ENCODE measurements at regions not wholly inside any gene's neighbourhood (a gene's known extent, or its start where the extent isn't known, plus 50 kb on each side); places are given as distances from the start of the nearest gene placed in this dataset.

GRCh38 chr1:60988891-60989290 lies 93.5 kb upstream of the NFIA start:
- Histone ChIP-seq H3K4me1 (peaks cover 15% of the 10 kb centered on the region), H3K79me2 (no peaks in the 10 kb centered on the region), H2AFZ (no peak overlapping the region), H3K4me2 (ENCODE audit: low read length) (no peak overlapping the region), H3K27me3 (ENCODE audit: control insufficient read depth, insufficient read depth, low read length) (no peaks in the 10 kb centered on the region), H3K36me3 (ENCODE audit: control insufficient read depth, insufficient read depth, low read length) (no peaks in the 10 kb centered on the region), H3K9ac (no peak overlapping the region), H3K27ac (no peak overlapping the region), H3K4me3 (ENCODE audit: low read depth, low read length) (no peak overlapping the region), H3K9me3 (ENCODE audit: control insufficient read depth, low read length) (no peaks in the 10 kb centered on the region)
- no peak for TF ChIP-seq CTCF (IDR thresholded peaks at IDR 0.05)

- Histone ChIP-seq H3K27me3 (ENCODE audit: control insufficient read depth, insufficient read depth, low read length) (no peaks in the 10 kb centered on the region), H3K4me1 (peaks cover 10% of the 10 kb centered on the region), H3K9ac (no peak overlapping the region), H3K4me2 (ENCODE audit: low read length) (no peak overlapping the region), H2AFZ (no peak overlapping the region), H3K27ac (no peak overlapping the region), H3K9me3 (ENCODE audit: control insufficient read depth, low read length) (no peaks in the 10 kb centered on the region), H3K36me3 (ENCODE audit: control insufficient read depth, insufficient read depth, low read length) (no peaks in the 10 kb centered on the region), H3K79me2 (no peaks in the 10 kb centered on the region), H3K4me3 (ENCODE audit: low read depth, low read length) (no peak overlapping the region)
- no peak for TF ChIP-seq CTCF (IDR thresholded peaks at IDR 0.05)
These were observed 94.5 kb upstream of the NFIA start for GRCh38 chr1:60987904-60988303.

GRCh38 chr1:60984062-60984799 lies 98.1 kb upstream of the NFIA start:
- Histone ChIP-seq H3K4me3 (ENCODE audit: low read depth, low read length) (no peak overlapping the region), H3K79me2 (no peaks in the 10 kb centered on the region), H3K4me1 (no peaks in the 10 kb centered on the region), H3K9ac (no peak overlapping the region), H3K4me2 (ENCODE audit: low read length) (no peak overlapping the region), H2AFZ (peak overlapping the region; percentile 48), H3K27ac (no peak overlapping the region), H3K36me3 (ENCODE audit: control insufficient read depth, insufficient read depth, low read length) (no peaks in the 10 kb centered on the region), H3K27me3 (ENCODE audit: control insufficient read depth, insufficient read depth, low read length) (no peaks in the 10 kb centered on the region), H3K9me3 (ENCODE audit: control insufficient read depth, low read length) (no peaks in the 10 kb centered on the region)
- TF ChIP-seq CTCF (IDR thresholded peaks at IDR 0.05): no peak

GRCh38 chr1:60983701-60984061 lies 98.7 kb upstream of the NFIA start:
- Histone ChIP-seq H3K36me3 (ENCODE audit: control insufficient read depth, insufficient read depth, low read length) (no peaks in the 10 kb centered on the region), H3K9me3 (ENCODE audit: control insufficient read depth, low read length) (no peaks in the 10 kb centered on the region), H3K27me3 (ENCODE audit: control insufficient read depth, insufficient read depth, low read length) (no peaks in the 10 kb centered on the region), H3K79me2 (no peaks in the 10 kb centered on the region), H3K9ac (no peak overlapping the region), H3K4me2 (ENCODE audit: low read length) (no peak overlapping the region), H3K4me3 (ENCODE audit: low read depth, low read length) (no peak overlapping the region), H3K27ac (no peak overlapping the region), H3K4me1 (no peaks in the 10 kb centered on the region), H2AFZ (peak overlapping the region; percentile 48)
- no peak for TF ChIP-seq CTCF (IDR thresholded peaks at IDR 0.05)

- H3K79me2 ChIP-seq: no peaks in the 10 kb centered on the region
- H3K4me1 ChIP-seq: no peaks in the 10 kb centered on the region
- H3K27me3 ChIP-seq (ENCODE audit: control insufficient read depth, insufficient read depth, low read length): no peaks in the 10 kb centered on the region
- H3K27ac ChIP-seq: no peak overlapping the region
- no peaks in the 10 kb centered on the region for H3K36me3 ChIP-seq (ENCODE audit: control insufficient read depth, insufficient read depth, low read length)
- no peaks in the 10 kb centered on the region for H3K9me3 ChIP-seq (ENCODE audit: control insufficient read depth, low read length)
- TF ChIP-seq CTCF (IDR thresholded peaks at IDR 0.05): no peak
- no peak overlapping the region for H3K4me2 ChIP-seq (ENCODE audit: low read length)
- H3K9ac ChIP-seq: no peak overlapping the region
- H3K4me3 ChIP-seq (ENCODE audit: low read depth, low read length): no peak overlapping the region
- H2AFZ ChIP-seq: no peak overlapping the region
These were observed 99.8 kb upstream of the NFIA start for GRCh38 chr1:60982539-60982938.
